WTC11 (cell line): ENCODE measurements at regions not wholly inside any gene's neighbourhood (a gene's known extent, or its start where the extent isn't known, plus 50 kb on each side); places are given as distances from the start of the nearest gene placed in this dataset.

Experiments used
- ATAC-seq: fragments of 200-7000 bp; cut with Tn5 transposase; 2 replicates; pipeline ENCODE4 v1.10.0; 2021; ENCODE audit warnings: mild to moderate bottlenecking, moderate library complexity
- CTCF ChIA-PET: fragments of 300-600 bp; sonication (Branson Sonifier 250); formaldehyde crosslinking; loops from one replicate; lab custom pipeline; 2021; ENCODE audit warnings: antibody characterized with exemption; lab: Charles Lee
- POLR2A ChIA-PET: fragments of 350-600 bp; sonication (Branson Sonifier 250); formaldehyde crosslinking; loops from one replicate; lab custom pipeline; 2021; ENCODE audit warnings: antibody characterized with exemption; lab: Charles Lee
- DNase-seq: peaks from one replicate; pipeline ENCODE4 v3.0.0; 2021; ENCODE audit warnings: low spot score
- H3K27ac Mint-ChIP-seq: 2 replicates; pipeline ENCODE4 v1.8.0; 2021; ENCODE audit warnings: mixed read lengths
- H3K27me3 Mint-ChIP-seq: 2 replicates; pipeline ENCODE4 v1.8.0; 2021; ENCODE audit warnings: low read depth, mild to moderate bottlenecking, moderate library complexity, mixed read lengths
- H3K36me3 Mint-ChIP-seq: 2 replicates; pipeline ENCODE4 v1.8.0; 2021; ENCODE audit warnings: mixed read lengths
- H3K4me1 Mint-ChIP-seq: 2 replicates; pipeline ENCODE4 v1.8.0; 2022; ENCODE audit warnings: mixed read lengths
- H3K4me3 Mint-ChIP-seq: 2 replicates; pipeline ENCODE4 v1.8.0; 2021; ENCODE audit warnings: mild to moderate bottlenecking, moderate library complexity, mixed read lengths
- H3K9me3 Mint-ChIP-seq: 2 replicates; pipeline ENCODE4 v1.8.0; 2021; ENCODE audit warnings: mixed read lengths
- ELF4 ChIP-seq: sonication (generic); formaldehyde crosslinking; IDR thresholded peaks from 2 replicates; pipeline ENCODE4 v1.8.1; 2022; ENCODE audit warnings: low read depth, mild to moderate bottlenecking, moderate library complexity, missing genetic modification reagents
- FOXK1 ChIP-seq: sonication (generic); formaldehyde crosslinking; IDR thresholded peaks from 2 replicates; pipeline ENCODE4 v1.8.0; 2022; ENCODE audit warnings: mild to moderate bottlenecking, moderate library complexity, missing genetic modification reagents
- FOXP1 ChIP-seq: sonication (generic); formaldehyde crosslinking; IDR thresholded peaks from 2 replicates; pipeline ENCODE4 v1.8.0; 2022; ENCODE audit warnings: missing genetic modification reagents, mild to moderate bottlenecking, moderate library complexity, borderline replicate concordance
- JAZF1 ChIP-seq: fragments of 250-450 bp; sonication (Bioruptor Pico); IDR thresholded peaks from 2 replicates; pipeline ENCODE4 v1.9.0; 2021; ENCODE audit warnings: moderate library complexity, mild to moderate bottlenecking, inconsistent platforms
- PRRX2 ChIP-seq: fragments of 250-450 bp; sonication (Bioruptor Pico); IDR thresholded peaks from 2 replicates; pipeline ENCODE4 v1.8.0; 2021; ENCODE audit warnings: mild to moderate bottlenecking
- SMAD4 ChIP-seq: sonication (generic); formaldehyde crosslinking; IDR thresholded peaks from 2 replicates; pipeline ENCODE4 v1.8.0; 2022; ENCODE audit warnings: mild to moderate bottlenecking, missing genetic modification reagents
- TP53 ChIP-seq: sonication (generic); formaldehyde crosslinking; IDR thresholded peaks from 2 replicates; pipeline ENCODE4 v1.8.1; 2023; ENCODE audit warnings: mild to moderate bottlenecking, missing genetic modification reagents
- ZBTB21 ChIP-seq: sonication (generic); formaldehyde crosslinking; IDR thresholded peaks from 2 replicates; pipeline ENCODE4 v1.8.1; 2023; ENCODE audit warnings: mild to moderate bottlenecking, missing genetic modification reagents, borderline replicate concordance
- ZNF416 ChIP-seq: fragments of 250-450 bp; sonication (Bioruptor Pico); IDR thresholded peaks from 2 replicates; pipeline ENCODE4 v1.9.0; 2021; ENCODE audit warnings: mild to moderate bottlenecking, inconsistent platforms
- TF ChIP-seq, protein P1 (sequence below): sonication (generic); formaldehyde crosslinking; IDR thresholded peaks from 2 replicates; pipeline ENCODE4 v1.8.1; 2023; ENCODE audit warnings: mild to moderate bottlenecking, missing genetic modification reagents, borderline replicate concordance
- TF ChIP-seq, protein P2 (sequence below): sonication (generic); formaldehyde crosslinking; IDR thresholded peaks from 2 replicates; pipeline ENCODE4 v1.8.0; 2022; ENCODE audit warnings: mild to moderate bottlenecking, missing genetic modification reagents
- TF ChIP-seq, protein P3 (sequence below): fragments of 250-450 bp; sonication (Bioruptor Pico); IDR thresholded peaks from 2 replicates; pipeline ENCODE4 v1.9.0; 2021; ENCODE audit warnings: mild to moderate bottlenecking
- TF ChIP-seq, protein P4 (sequence below): sonication (generic); formaldehyde crosslinking; conservative IDR thresholded peaks from 2 replicates; pipeline ENCODE4 v1.8.1; 2022; ENCODE audit warnings: mild to moderate bottlenecking, missing genetic modification reagents
- TF ChIP-seq, protein P5 (sequence below): fragments of 200-600 bp; IDR thresholded peaks from 2 replicates; pipeline ENCODE4 v1.8.0; 2022; ENCODE audit warnings: antibody characterized with exemption
- TF ChIP-seq, protein P6 (sequence below): sonication (generic); formaldehyde crosslinking; IDR thresholded peaks from 2 replicates; pipeline ENCODE4 v1.8.1; 2023; ENCODE audit warnings: mild to moderate bottlenecking, missing genetic modification reagents, moderate library complexity
- TF ChIP-seq, protein P7 (sequence below): sonication (generic); formaldehyde crosslinking; IDR thresholded peaks from 2 replicates; pipeline ENCODE4 v1.8.1; 2022; ENCODE audit warnings: low read depth, missing genetic modification reagents, borderline replicate concordance

DNA sequence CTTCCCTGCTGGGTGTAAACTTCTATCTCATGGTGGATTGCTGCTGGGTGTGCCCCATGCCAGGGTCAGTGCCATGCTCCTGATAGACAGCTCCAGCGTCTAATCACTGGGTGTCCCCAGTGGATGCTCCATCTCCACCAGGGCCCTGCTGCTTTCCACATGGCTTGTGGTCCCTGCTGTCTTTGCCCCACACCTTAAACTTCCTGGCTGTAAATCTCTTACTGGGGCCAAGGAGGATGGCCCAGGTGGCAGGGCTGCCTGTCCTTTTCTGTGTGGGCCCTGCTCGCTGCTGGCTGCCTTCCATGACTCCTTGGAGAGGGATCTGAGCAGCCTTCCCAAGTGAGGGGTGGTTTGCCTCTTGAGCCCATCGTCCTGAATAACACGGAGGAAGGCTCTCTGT, 51.8 kb downstream of the RGS12 start (continued):
- TF ChIP-seq, protein P1, sequence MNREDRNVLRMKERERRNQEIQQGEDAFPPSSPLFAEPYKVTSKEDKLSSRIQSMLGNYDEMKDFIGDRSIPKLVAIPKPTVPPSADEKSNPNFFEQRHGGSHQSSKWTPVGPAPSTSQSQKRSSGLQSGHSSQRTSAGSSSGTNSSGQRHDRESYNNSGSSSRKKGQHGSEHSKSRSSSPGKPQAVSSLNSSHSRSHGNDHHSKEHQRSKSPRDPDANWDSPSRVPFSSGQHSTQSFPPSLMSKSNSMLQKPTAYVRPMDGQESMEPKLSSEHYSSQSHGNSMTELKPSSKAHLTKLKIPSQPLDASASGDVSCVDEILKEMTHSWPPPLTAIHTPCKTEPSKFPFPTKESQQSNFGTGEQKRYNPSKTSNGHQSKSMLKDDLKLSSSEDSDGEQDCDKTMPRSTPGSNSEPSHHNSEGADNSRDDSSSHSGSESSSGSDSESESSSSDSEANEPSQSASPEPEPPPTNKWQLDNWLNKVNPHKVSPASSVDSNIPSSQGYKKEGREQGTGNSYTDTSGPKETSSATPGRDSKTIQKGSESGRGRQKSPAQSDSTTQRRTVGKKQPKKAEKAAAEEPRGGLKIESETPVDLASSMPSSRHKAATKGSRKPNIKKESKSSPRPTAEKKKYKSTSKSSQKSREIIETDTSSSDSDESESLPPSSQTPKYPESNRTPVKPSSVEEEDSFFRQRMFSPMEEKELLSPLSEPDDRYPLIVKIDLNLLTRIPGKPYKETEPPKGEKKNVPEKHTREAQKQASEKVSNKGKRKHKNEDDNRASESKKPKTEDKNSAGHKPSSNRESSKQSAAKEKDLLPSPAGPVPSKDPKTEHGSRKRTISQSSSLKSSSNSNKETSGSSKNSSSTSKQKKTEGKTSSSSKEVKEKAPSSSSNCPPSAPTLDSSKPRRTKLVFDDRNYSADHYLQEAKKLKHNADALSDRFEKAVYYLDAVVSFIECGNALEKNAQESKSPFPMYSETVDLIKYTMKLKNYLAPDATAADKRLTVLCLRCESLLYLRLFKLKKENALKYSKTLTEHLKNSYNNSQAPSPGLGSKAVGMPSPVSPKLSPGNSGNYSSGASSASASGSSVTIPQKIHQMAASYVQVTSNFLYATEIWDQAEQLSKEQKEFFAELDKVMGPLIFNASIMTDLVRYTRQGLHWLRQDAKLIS = no peak
- TF ChIP-seq, protein P2, sequence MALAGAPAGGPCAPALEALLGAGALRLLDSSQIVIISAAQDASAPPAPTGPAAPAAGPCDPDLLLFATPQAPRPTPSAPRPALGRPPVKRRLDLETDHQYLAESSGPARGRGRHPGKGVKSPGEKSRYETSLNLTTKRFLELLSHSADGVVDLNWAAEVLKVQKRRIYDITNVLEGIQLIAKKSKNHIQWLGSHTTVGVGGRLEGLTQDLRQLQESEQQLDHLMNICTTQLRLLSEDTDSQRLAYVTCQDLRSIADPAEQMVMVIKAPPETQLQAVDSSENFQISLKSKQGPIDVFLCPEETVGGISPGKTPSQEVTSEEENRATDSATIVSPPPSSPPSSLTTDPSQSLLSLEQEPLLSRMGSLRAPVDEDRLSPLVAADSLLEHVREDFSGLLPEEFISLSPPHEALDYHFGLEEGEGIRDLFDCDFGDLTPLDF (CRISPR knock-in tag) = no peak
- TF ChIP-seq, all 79 proteins: peak for 0

DNA sequence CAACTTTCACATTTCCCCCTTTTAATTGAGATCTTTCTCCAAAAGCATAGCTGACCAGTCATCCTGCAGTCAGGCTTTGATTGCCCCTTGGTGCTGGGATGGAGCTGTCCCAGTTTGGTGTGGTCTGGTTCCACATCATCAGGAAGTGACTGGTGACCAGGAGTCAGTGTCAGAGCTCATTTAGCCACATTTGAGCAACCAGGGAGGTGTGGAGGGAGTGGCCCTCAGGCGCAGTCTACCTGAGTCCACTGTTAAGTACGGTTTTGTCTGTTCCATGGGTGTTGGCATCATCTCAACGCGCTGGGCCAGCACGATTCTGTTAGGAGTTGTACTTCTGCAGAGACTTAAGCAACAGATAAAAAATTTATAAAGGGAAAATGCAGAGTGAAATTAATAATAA, 52.6 kb downstream of the RGS12 start:
- TF ChIP-seq, protein P3, sequence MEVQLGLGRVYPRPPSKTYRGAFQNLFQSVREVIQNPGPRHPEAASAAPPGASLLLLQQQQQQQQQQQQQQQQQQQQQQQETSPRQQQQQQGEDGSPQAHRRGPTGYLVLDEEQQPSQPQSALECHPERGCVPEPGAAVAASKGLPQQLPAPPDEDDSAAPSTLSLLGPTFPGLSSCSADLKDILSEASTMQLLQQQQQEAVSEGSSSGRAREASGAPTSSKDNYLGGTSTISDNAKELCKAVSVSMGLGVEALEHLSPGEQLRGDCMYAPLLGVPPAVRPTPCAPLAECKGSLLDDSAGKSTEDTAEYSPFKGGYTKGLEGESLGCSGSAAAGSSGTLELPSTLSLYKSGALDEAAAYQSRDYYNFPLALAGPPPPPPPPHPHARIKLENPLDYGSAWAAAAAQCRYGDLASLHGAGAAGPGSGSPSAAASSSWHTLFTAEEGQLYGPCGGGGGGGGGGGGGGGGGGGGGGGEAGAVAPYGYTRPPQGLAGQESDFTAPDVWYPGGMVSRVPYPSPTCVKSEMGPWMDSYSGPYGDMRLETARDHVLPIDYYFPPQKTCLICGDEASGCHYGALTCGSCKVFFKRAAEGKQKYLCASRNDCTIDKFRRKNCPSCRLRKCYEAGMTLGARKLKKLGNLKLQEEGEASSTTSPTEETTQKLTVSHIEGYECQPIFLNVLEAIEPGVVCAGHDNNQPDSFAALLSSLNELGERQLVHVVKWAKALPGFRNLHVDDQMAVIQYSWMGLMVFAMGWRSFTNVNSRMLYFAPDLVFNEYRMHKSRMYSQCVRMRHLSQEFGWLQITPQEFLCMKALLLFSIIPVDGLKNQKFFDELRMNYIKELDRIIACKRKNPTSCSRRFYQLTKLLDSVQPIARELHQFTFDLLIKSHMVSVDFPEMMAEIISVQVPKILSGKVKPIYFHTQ (CRISPR knock-in tag) = no peak
- TF ChIP-seq, protein P4, sequence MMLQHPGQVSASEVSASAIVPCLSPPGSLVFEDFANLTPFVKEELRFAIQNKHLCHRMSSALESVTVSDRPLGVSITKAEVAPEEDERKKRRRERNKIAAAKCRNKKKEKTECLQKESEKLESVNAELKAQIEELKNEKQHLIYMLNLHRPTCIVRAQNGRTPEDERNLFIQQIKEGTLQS (CRISPR knock-in tag) = no peak
- TF ChIP-seq, protein P5, sequence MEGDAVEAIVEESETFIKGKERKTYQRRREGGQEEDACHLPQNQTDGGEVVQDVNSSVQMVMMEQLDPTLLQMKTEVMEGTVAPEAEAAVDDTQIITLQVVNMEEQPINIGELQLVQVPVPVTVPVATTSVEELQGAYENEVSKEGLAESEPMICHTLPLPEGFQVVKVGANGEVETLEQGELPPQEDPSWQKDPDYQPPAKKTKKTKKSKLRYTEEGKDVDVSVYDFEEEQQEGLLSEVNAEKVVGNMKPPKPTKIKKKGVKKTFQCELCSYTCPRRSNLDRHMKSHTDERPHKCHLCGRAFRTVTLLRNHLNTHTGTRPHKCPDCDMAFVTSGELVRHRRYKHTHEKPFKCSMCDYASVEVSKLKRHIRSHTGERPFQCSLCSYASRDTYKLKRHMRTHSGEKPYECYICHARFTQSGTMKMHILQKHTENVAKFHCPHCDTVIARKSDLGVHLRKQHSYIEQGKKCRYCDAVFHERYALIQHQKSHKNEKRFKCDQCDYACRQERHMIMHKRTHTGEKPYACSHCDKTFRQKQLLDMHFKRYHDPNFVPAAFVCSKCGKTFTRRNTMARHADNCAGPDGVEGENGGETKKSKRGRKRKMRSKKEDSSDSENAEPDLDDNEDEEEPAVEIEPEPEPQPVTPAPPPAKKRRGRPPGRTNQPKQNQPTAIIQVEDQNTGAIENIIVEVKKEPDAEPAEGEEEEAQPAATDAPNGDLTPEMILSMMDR = no peak
- TF ChIP-seq, protein P6, sequence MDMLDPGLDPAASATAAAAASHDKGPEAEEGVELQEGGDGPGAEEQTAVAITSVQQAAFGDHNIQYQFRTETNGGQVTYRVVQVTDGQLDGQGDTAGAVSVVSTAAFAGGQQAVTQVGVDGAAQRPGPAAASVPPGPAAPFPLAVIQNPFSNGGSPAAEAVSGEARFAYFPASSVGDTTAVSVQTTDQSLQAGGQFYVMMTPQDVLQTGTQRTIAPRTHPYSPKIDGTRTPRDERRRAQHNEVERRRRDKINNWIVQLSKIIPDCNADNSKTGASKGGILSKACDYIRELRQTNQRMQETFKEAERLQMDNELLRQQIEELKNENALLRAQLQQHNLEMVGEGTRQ (CRISPR knock-in tag) = no peak
- TF ChIP-seq TP53 (CRISPR knock-in tag) (no peak), SMAD4 (CRISPR knock-in tag) (no peak), ZNF416 (no peak), PRRX2 (no peak), FOXP1 (no peak), FOXK1 (CRISPR knock-in tag) (no peak), ZBTB21 (CRISPR knock-in tag) (no peak), JAZF1 (no peak), ELF4 (CRISPR knock-in tag) (no peak)
- TF ChIP-seq, protein P7, sequence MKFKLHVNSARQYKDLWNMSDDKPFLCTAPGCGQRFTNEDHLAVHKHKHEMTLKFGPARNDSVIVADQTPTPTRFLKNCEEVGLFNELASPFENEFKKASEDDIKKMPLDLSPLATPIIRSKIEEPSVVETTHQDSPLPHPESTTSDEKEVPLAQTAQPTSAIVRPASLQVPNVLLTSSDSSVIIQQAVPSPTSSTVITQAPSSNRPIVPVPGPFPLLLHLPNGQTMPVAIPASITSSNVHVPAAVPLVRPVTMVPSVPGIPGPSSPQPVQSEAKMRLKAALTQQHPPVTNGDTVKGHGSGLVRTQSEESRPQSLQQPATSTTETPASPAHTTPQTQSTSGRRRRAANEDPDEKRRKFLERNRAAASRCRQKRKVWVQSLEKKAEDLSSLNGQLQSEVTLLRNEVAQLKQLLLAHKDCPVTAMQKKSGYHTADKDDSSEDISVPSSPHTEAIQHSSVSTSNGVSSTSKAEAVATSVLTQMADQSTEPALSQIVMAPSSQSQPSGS (CRISPR knock-in tag) = no peak
- POLR2A ChIA-PET = no interaction called here
- ATAC-seq = no peak
- H3K27me3 Mint-ChIP-seq = no peaks in the 10 kb centered on the region
- H3K4me3 Mint-ChIP-seq = no peak overlapping the region
- peaks cover 32% of the 10 kb centered on the region for H3K4me1 Mint-ChIP-seq
- CTCF ChIA-PET = interaction anchor here (1.1 to 3.2 kb wide), 10 partner anchors 10 to 169 kb away, joined by 3 to 51 read pairs (median 9); partner anchors contain the start of gene DOK7
- DNase-seq = no peak
- no peaks in the 10 kb centered on the region for H3K36me3 Mint-ChIP-seq
- H3K27ac Mint-ChIP-seq = no peak overlapping the region; the same call in 1 of the 2 replicates
- H3K9me3 Mint-ChIP-seq = no peaks in the 10 kb centered on the region
